ENCODE measurements at regions not wholly inside any gene's neighbourhood (a gene's known extent, or its start where the extent isn't known, plus 50 kb on each side); places are given as distances from the start of the nearest gene placed in this dataset.

DNA sequence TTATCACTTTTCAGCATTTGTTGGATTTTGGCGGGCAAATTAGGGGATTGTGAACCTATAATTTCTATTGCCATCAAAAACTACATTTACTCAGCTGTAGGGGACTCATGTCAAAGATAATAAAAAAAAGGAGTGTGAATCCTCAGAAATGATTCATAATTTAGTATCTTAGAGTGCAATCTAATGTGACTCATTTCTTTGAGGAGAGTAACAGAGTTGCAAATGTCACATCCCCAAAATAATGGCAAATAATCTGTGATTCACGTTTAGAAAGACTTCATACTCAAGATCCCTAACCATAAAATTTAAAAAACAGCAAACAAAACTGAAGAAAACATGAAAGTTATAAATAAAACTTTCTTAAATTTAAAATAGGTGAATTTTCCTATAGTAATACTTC lies 373.0 kb downstream of the CDH2 start:
- no TSS peak for BruUV-seq (replicated peaks)
- intact Hi-C loops (cut with micrococcal nuclease), result no loop called here
- CTCF ChIA-PET, result no interaction called here
- POLR2A ChIA-PET, result no interaction called here
- TF ChIP-seq, protein P1, sequence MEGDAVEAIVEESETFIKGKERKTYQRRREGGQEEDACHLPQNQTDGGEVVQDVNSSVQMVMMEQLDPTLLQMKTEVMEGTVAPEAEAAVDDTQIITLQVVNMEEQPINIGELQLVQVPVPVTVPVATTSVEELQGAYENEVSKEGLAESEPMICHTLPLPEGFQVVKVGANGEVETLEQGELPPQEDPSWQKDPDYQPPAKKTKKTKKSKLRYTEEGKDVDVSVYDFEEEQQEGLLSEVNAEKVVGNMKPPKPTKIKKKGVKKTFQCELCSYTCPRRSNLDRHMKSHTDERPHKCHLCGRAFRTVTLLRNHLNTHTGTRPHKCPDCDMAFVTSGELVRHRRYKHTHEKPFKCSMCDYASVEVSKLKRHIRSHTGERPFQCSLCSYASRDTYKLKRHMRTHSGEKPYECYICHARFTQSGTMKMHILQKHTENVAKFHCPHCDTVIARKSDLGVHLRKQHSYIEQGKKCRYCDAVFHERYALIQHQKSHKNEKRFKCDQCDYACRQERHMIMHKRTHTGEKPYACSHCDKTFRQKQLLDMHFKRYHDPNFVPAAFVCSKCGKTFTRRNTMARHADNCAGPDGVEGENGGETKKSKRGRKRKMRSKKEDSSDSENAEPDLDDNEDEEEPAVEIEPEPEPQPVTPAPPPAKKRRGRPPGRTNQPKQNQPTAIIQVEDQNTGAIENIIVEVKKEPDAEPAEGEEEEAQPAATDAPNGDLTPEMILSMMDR (IDR thresholded peaks at IDR 0.05; ENCODE audit: unreplicated experiment), result no peak
- Mint-ChIP-seq H3K9me3 (ENCODE audit: unreplicated experiment) (no peaks in the 10 kb centered on the region), H3K4me3 (ENCODE audit: unreplicated experiment) (no peak overlapping the region), H3K36me3 (ENCODE audit: insufficient read depth, unreplicated experiment) (no peaks in the 10 kb centered on the region), H3K27me3 (ENCODE audit: insufficient read depth, unreplicated experiment) (no peaks in the 10 kb centered on the region), H3K4me1 (ENCODE audit: insufficient read depth, unreplicated experiment) (no peaks in the 10 kb centered on the region), H3K27ac (ENCODE audit: low read depth, unreplicated experiment) (no peak overlapping the region)
- peak; percentile 18 for DNase-seq (ENCODE audit: unreplicated experiment)

DNA sequence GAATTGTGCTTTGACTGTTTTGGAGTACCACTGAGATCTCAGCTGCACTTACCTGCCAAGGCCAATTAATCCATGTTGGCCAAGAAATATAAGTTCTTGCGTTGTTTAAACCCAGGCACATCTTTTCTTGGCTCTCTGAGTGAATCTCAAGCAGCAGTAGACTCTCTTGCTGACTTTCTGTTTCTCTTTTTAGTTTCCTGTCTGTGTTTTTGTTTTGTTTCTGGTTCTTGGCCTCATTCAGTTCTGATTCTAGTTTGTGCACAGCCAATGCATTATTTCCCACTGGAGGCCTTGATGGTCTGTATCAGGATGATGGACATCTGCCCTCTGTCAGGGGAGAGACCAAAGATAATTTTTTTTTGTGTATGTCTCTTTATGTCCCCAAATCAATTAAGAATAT lies 379.4 kb downstream of the CDH2 start:
- Mint-ChIP-seq H3K4me1 (ENCODE audit: insufficient read depth, unreplicated experiment) (no peaks in the 10 kb centered on the region), H3K27ac (ENCODE audit: low read depth, unreplicated experiment) (no peak overlapping the region), H3K4me3 (ENCODE audit: unreplicated experiment) (no peak overlapping the region), H3K27me3 (ENCODE audit: insufficient read depth, unreplicated experiment) (no peaks in the 10 kb centered on the region), H3K9me3 (ENCODE audit: unreplicated experiment) (no peaks in the 10 kb centered on the region), H3K36me3 (ENCODE audit: insufficient read depth, unreplicated experiment) (no peaks in the 10 kb centered on the region)
- DNase-seq (ENCODE audit: unreplicated experiment), result no peak
- ChIA-PET CTCF (interaction anchor here (0.5 to 0.6 kb wide), 2 partner anchors 15 to 189 kb away, joined by 3 to 4 read pairs; no protein-coding TSS in a partner anchor), POLR2A (no interaction called here)
- no TSS peak for BruUV-seq (replicated peaks)
- TF ChIP-seq, protein P1 (IDR thresholded peaks at IDR 0.05; ENCODE audit: unreplicated experiment), result no peak
- intact Hi-C loops (cut with micrococcal nuclease), result no loop called here

- no peak overlapping the region for H3K27ac Mint-ChIP-seq (ENCODE audit: low read depth, unreplicated experiment)
- POLR2A ChIA-PET, result interaction anchor here (0.6 kb wide), 1 partner anchor 42 kb away, joined by 3 read pairs; no protein-coding TSS in a partner anchor
- BruUV-seq (replicated peaks), result no TSS peak
- TF ChIP-seq, protein P1 (IDR thresholded peaks at IDR 0.05; ENCODE audit: unreplicated experiment), result no peak
- no peak overlapping the region for H3K4me3 Mint-ChIP-seq (ENCODE audit: unreplicated experiment)
- CTCF ChIA-PET, result interaction anchor here (0.5 to 1.2 kb wide), 7 partner anchors 24 to 1328 kb away, joined by 3 to 4 read pairs (median 3); no protein-coding TSS in a partner anchor
- H3K4me1 Mint-ChIP-seq (ENCODE audit: insufficient read depth, unreplicated experiment), result no peaks in the 10 kb centered on the region
- no peaks in the 10 kb centered on the region for H3K27me3 Mint-ChIP-seq (ENCODE audit: insufficient read depth, unreplicated experiment)
- H3K9me3 Mint-ChIP-seq (ENCODE audit: unreplicated experiment), result no peaks in the 10 kb centered on the region
- no peak for DNase-seq (ENCODE audit: unreplicated experiment)
- intact Hi-C loops (cut with micrococcal nuclease), result no loop called here
- no peaks in the 10 kb centered on the region for H3K36me3 Mint-ChIP-seq (ENCODE audit: insufficient read depth, unreplicated experiment)
Observed at GRCh38 chr18:27794181-27794926, 382.6 kb downstream of the CDH2 start.

GRCh38 chr18:27793013-27793785 lies 383.7 kb downstream of the CDH2 start:
- POLR2A ChIA-PET, result interaction anchor here (0.6 kb wide), 1 partner anchor 43 kb away, joined by 3 read pairs; no protein-coding TSS in a partner anchor
- DNase-seq (ENCODE audit: unreplicated experiment), result no peak
- no peak overlapping the region for H3K4me3 Mint-ChIP-seq (ENCODE audit: unreplicated experiment)
- no TSS peak for BruUV-seq (replicated peaks)
- CTCF ChIA-PET, result no interaction called here
- no peaks in the 10 kb centered on the region for H3K9me3 Mint-ChIP-seq (ENCODE audit: unreplicated experiment)
- no peak overlapping the region for H3K27ac Mint-ChIP-seq (ENCODE audit: low read depth, unreplicated experiment)
- intact Hi-C loops (cut with micrococcal nuclease), result no loop called here
- TF ChIP-seq, protein P1 (IDR thresholded peaks at IDR 0.05; ENCODE audit: unreplicated experiment), result no peak
- H3K27me3 Mint-ChIP-seq (ENCODE audit: insufficient read depth, unreplicated experiment), result no peaks in the 10 kb centered on the region
- H3K4me1 Mint-ChIP-seq (ENCODE audit: insufficient read depth, unreplicated experiment), result no peaks in the 10 kb centered on the region
- no peaks in the 10 kb centered on the region for H3K36me3 Mint-ChIP-seq (ENCODE audit: insufficient read depth, unreplicated experiment)

Measured in MCF 10A (cell line).